Urinary bladder (tissue), 3 donors: ENCODE measurements at regions not wholly inside any gene's neighbourhood (a gene's known extent, or its start where the extent isn't known, plus 50 kb on each side); places are given as distances from the start of the nearest gene placed in this dataset.
A peak's percentile ranks its signal among the peaks of the same experiment; 100 is the strongest.

Experiments
- DNase-seq: peaks from one replicate; pipeline ENCODE4 v3.0.0-alpha.2; 2015; ENCODE audit errors: extremely low spot score
- H3K27ac ChIP-seq: one replicate; pipeline ENCODE4 v1.5.1; 2013; ENCODE audit warnings: low read depth, mild to moderate bottlenecking, moderate library complexity
- H3K36me3 ChIP-seq: one replicate; pipeline ENCODE4 v1.6.1; 2013; ENCODE audit warnings: mild to moderate bottlenecking, moderate library complexity; ENCODE audit not compliant: insufficient read depth
- H3K4me1 ChIP-seq: one replicate; pipeline ENCODE4 v1.6.1; 2013; ENCODE audit warnings: mild to moderate bottlenecking, moderate library complexity; ENCODE audit not compliant: insufficient read depth
- H3K4me3 ChIP-seq: one replicate; pipeline ENCODE4 v1.5.1; 2013; ENCODE audit warnings: low read depth, low read length
- WGBS: extraction: QIAGEN DNeasy Blood & Tissue Kit; methylation state at CpG from one replicate; pipeline ENCODE4 v1.1.7; 2013; 5-methylcytosine and 5-hydroxymethylcytosine counted together
- donor health status: healthy with polysubstance abuse.
- donor health status: healthy.

GRCh38 chr6:44062771-44063560 is 64.3 kb downstream of the MRPL14 start:
- no peak overlapping the region for H3K27ac ChIP-seq
- DNase-seq: no peak

GRCh38 chr6:44062105-44062770 is 65.0 kb downstream of the MRPL14 start:
- 87% methylated on average over 3 of the region's 3 CpGs for WGBS
- H3K4me1 ChIP-seq: no peaks in the 10 kb centered on the region
- DNase-seq: no peak

More at GRCh38 chr6:44062771-44063560, 64.3 kb downstream of the MRPL14 start:
- Histone ChIP-seq H3K36me3 (no peaks in the 10 kb centered on the region), H3K4me3 (no peak overlapping the region), H3K4me1 (no peaks in the 10 kb centered on the region)
- 82% methylated on average over 20 of the region's 20 CpGs for WGBS

GRCh38 chr6:44061375-44062104 is 65.7 kb downstream of the MRPL14 start:
- no peak for DNase-seq
- no peaks in the 10 kb centered on the region for H3K36me3 ChIP-seq
- WGBS: 62% methylated on average over 5 of the region's 5 CpGs
- H3K4me1 ChIP-seq: no peaks in the 10 kb centered on the region
- H3K4me3 ChIP-seq: no peak overlapping the region
- no peak overlapping the region for H3K27ac ChIP-seq

More at GRCh38 chr6:44062105-44062770, 65.0 kb downstream of the MRPL14 start:
- Histone ChIP-seq H3K4me3 (no peak overlapping the region), H3K27ac (no peak overlapping the region), H3K36me3 (no peaks in the 10 kb centered on the region)

GRCh38 chr6:44060612-44061374 is 66.5 kb downstream of the MRPL14 start:
- Histone ChIP-seq H3K27ac (no peak overlapping the region), H3K36me3 (no peaks in the 10 kb centered on the region), H3K4me3 (no peak overlapping the region), H3K4me1 (no peaks in the 10 kb centered on the region)
- WGBS: 88% methylated on average over 10 of the region's 10 CpGs
- no peak for DNase-seq

- no peaks in the 10 kb centered on the region for H3K4me1 ChIP-seq
- no peak for DNase-seq
- no peak overlapping the region for H3K4me3 ChIP-seq
- no peaks in the 10 kb centered on the region for H3K36me3 ChIP-seq
- WGBS: 49% methylated on average over 7 of the region's 7 CpGs
- peak overlapping the region; percentile 91 for H3K27ac ChIP-seq
Measured at GRCh38 chr6:44059359-44060346, 67.6 kb downstream of the MRPL14 start.

GRCh38 chr6:44058617-44059358 is 68.5 kb downstream of the MRPL14 start:
- no peak for DNase-seq
- Histone ChIP-seq H3K4me3 (no peak overlapping the region), H3K36me3 (no peaks in the 10 kb centered on the region), H3K27ac (peak overlapping the region; percentile 91), H3K4me1 (no peaks in the 10 kb centered on the region)
- WGBS: 39% methylated on average over 19 of the region's 19 CpGs

GRCh38 chr6:44057931-44058616 is 69.2 kb downstream of the MRPL14 start:
- Histone ChIP-seq H3K4me1 (no peaks in the 10 kb centered on the region), H3K36me3 (no peaks in the 10 kb centered on the region), H3K27ac (peak overlapping the region; percentile 66), H3K4me3 (no peak overlapping the region)
- 67% methylated on average over 10 of the region's 10 CpGs for WGBS
- DNase-seq: no peak

GRCh38 chr6:44057238-44057930 is 69.9 kb downstream of the MRPL14 start:
- no peaks in the 10 kb centered on the region for H3K4me1 ChIP-seq
- no peak overlapping the region for H3K4me3 ChIP-seq
- WGBS: 50% methylated on average over 4 of the region's 4 CpGs
- DNase-seq: no peak
- no peak overlapping the region for H3K27ac ChIP-seq
- no peaks in the 10 kb centered on the region for H3K36me3 ChIP-seq

GRCh38 chr6:44056392-44057237 is 70.6 kb downstream of the MRPL14 start:
- no peaks in the 10 kb centered on the region for H3K36me3 ChIP-seq
- WGBS: 52% methylated on average over 13 of the region's 13 CpGs
- DNase-seq: no peak
- no peak overlapping the region for H3K4me3 ChIP-seq
- no peak overlapping the region for H3K27ac ChIP-seq
- H3K4me1 ChIP-seq: no peaks in the 10 kb centered on the region

GRCh38 chr6:44054721-44055559 is 72.3 kb downstream of the MRPL14 start:
- Histone ChIP-seq H3K36me3 (no peaks in the 10 kb centered on the region), H3K27ac (no peak overlapping the region), H3K4me1 (no peaks in the 10 kb centered on the region), H3K4me3 (no peak overlapping the region)
- no peak for DNase-seq
- 75% methylated on average over 8 of the region's 8 CpGs for WGBS
